Osteocyte (in vitro differentiated cells): ENCODE measurements at regions not wholly inside any gene's neighbourhood (a gene's known extent, or its start where the extent isn't known, plus 50 kb on each side); places are given as distances from the start of the nearest gene placed in this dataset.

Experiments
- DNase-seq: peaks from one replicate; pipeline ENCODE4 v3.0.0; 2021; ENCODE audit warnings: mixed read lengths; ENCODE audit not compliant: unreplicated experiment; ENCODE audit errors: extremely low spot score
- H3K27ac Mint-ChIP-seq: one replicate; pipeline ENCODE4 v1.8.0; 2021; ENCODE audit warnings: mild to moderate bottlenecking, mixed read lengths; ENCODE audit not compliant: unreplicated experiment
- H3K27me3 Mint-ChIP-seq: one replicate; pipeline ENCODE4 v1.8.0; 2021; ENCODE audit warnings: mixed read lengths; ENCODE audit not compliant: unreplicated experiment
- H3K36me3 Mint-ChIP-seq: one replicate; pipeline ENCODE4 v1.8.0; 2021; ENCODE audit warnings: mixed read lengths; ENCODE audit not compliant: unreplicated experiment
- H3K4me1 Mint-ChIP-seq: one replicate; pipeline ENCODE4 v1.8.0; 2021; ENCODE audit warnings: mixed read lengths; ENCODE audit not compliant: unreplicated experiment
- H3K4me3 Mint-ChIP-seq: one replicate; pipeline ENCODE4 v1.8.0; 2021; ENCODE audit warnings: mild to moderate bottlenecking, moderate library complexity, mixed read lengths; ENCODE audit not compliant: unreplicated experiment
- H3K9me3 Mint-ChIP-seq: one replicate; pipeline ENCODE4 v1.8.0; 2021; ENCODE audit warnings: mixed read lengths; ENCODE audit not compliant: unreplicated experiment
- TF ChIP-seq, protein P1 (sequence below): fragments of 200-600 bp; sonication (generic); IDR thresholded peaks from 2 replicates; pipeline ENCODE4 v1.5.0; 2021; ENCODE audit warnings: antibody characterized with exemption, mild to moderate bottlenecking, moderate library complexity

DNA sequence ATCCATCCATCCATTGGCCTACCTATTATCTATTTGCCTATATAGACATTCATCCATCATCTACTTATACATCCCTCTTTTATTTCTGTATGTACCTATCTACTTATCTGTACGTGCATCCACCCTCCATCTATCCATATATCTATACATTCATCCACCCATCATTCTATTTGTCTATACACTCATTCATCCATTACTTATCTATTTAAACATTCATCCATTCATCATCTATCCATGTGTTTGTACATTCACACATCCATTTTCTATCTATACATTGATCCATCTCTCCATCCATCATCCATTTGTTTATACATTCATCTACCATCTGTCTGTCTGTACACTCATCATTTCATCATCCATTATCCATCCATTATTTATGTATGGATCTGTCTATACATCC lies 365.7 kb upstream of the RBFOX1 start:
- Mint-ChIP-seq H3K27me3 (no peaks in the 10 kb centered on the region), H3K9me3 (peaks cover 46% of the 10 kb centered on the region), H3K4me3 (no peak overlapping the region), H3K27ac (no peak overlapping the region), H3K4me1 (no peaks in the 10 kb centered on the region), H3K36me3 (no peaks in the 10 kb centered on the region)
- TF ChIP-seq, protein P1, sequence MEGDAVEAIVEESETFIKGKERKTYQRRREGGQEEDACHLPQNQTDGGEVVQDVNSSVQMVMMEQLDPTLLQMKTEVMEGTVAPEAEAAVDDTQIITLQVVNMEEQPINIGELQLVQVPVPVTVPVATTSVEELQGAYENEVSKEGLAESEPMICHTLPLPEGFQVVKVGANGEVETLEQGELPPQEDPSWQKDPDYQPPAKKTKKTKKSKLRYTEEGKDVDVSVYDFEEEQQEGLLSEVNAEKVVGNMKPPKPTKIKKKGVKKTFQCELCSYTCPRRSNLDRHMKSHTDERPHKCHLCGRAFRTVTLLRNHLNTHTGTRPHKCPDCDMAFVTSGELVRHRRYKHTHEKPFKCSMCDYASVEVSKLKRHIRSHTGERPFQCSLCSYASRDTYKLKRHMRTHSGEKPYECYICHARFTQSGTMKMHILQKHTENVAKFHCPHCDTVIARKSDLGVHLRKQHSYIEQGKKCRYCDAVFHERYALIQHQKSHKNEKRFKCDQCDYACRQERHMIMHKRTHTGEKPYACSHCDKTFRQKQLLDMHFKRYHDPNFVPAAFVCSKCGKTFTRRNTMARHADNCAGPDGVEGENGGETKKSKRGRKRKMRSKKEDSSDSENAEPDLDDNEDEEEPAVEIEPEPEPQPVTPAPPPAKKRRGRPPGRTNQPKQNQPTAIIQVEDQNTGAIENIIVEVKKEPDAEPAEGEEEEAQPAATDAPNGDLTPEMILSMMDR, result no peak
- DNase-seq, result no peak

DNA sequence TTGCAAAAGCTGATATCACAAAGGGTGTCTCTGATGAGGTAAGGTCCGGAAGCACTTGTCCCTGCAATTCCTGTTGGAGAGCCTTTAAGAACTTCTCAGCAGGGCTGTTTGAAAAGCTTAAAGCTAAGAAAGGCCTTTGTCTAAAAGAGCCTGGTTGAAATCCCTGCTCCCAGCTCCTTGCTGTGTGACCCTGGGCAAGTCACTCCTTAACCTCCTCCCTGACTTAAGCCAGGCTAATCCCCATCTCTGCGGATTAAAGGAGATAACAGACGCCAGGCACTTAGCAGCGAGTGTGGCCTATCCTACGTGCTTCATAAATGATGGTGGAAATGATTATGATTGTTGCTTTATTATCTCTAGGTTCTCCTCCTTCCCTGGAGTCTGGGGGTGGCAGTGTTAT lies 368.0 kb upstream of the RBFOX1 start:
- Mint-ChIP-seq H3K4me1 (no peaks in the 10 kb centered on the region), H3K4me3 (no peak overlapping the region), H3K36me3 (no peaks in the 10 kb centered on the region), H3K9me3 (peaks cover 46% of the 10 kb centered on the region), H3K27ac (no peak overlapping the region), H3K27me3 (no peaks in the 10 kb centered on the region)
- TF ChIP-seq, protein P1, result no peak
- DNase-seq, result no peak

DNA sequence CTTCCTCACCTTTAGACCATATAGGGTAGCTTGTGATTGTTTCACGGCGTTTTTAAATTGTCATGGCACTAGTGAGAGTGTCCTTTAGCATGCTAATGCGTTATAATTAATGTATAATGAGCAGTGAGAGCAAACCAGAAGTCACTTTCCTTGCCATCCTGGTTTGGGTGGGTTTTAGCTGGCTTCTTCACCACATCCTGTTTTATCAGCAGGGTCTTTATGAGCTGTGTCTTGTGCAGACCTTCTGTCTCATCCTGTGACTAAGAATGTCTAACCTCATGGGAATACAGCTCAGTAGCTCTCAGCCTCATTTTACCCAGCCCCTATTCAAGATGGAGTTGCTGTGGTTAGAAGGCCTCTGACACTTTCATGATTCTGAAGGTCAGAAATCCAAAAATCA lies 370.9 kb upstream of the RBFOX1 start:
- no peaks in the 10 kb centered on the region for H3K27me3 Mint-ChIP-seq
- H3K36me3 Mint-ChIP-seq, result no peaks in the 10 kb centered on the region
- no peak overlapping the region for H3K27ac Mint-ChIP-seq
- peaks cover 46% of the 10 kb centered on the region for H3K9me3 Mint-ChIP-seq
- no peak overlapping the region for H3K4me3 Mint-ChIP-seq
- no peak for DNase-seq
- no peaks in the 10 kb centered on the region for H3K4me1 Mint-ChIP-seq
- TF ChIP-seq, protein P1, result no peak

DNA sequence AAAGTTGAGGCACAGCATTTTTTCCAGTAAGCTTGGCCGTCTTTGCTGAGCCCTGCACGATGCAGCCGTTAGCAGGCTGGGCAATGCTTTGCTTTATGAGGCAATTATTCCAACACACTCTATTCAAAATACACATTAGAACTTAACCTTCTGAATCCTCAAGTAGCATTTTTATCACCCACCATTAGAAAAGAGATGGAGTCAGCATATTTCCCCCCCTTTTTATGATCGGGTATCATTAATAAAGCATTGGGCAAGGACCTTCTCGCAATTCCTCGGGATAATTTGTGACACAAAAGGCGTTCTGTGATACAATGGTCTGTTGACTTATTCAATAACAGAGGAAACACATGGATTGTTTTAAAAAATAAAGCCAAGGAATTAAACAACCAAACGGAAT lies 374.5 kb upstream of the RBFOX1 start:
- Mint-ChIP-seq H3K27ac (no peak overlapping the region), H3K36me3 (no peaks in the 10 kb centered on the region), H3K4me1 (no peaks in the 10 kb centered on the region), H3K27me3 (no peaks in the 10 kb centered on the region), H3K4me3 (no peak overlapping the region), H3K9me3 (peaks cover 54% of the 10 kb centered on the region)
- no peak for DNase-seq
- TF ChIP-seq, protein P1, result no peak

DNA sequence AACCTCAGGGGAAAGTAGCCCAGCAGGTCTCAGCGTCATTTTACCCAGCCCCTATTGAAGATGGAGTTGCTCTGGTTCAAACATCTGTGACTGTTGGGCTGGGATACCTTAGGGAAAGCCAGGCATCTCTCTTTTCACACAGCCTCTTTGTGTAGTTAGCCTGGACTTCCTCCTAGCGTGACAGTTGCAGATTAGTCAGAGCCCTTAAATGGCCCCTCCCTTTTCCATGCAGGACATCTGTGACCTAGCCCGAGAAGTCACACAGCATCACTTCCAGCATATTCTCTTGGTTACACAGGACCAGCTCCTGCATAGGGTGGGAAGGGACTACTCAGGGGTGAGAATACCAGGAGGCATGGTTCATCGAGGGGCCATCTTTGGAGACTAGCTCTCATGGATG lies 375.0 kb upstream of the RBFOX1 start:
- Mint-ChIP-seq H3K9me3 (peaks cover 51% of the 10 kb centered on the region), H3K27me3 (no peaks in the 10 kb centered on the region), H3K4me3 (no peak overlapping the region), H3K27ac (no peak overlapping the region), H3K36me3 (no peaks in the 10 kb centered on the region), H3K4me1 (no peaks in the 10 kb centered on the region)
- no peak for DNase-seq
- TF ChIP-seq, protein P1, result no peak
